Natural killer cell (primary cell): ENCODE measurements at regions not wholly inside any gene's neighbourhood (a gene's known extent, or its start where the extent isn't known, plus 50 kb on each side); places are given as distances from the start of the nearest gene placed in this dataset.

Experiments
- ATAC-seq, 3 donors: fragments of 150-1000 bp in 2 of 3; fragments of 200-7000 bp in 1 of 3; cut with Tn5 transposase; 1 replicate in 1 of 3; 2 replicates in 2 of 3; pipeline ENCODE4 v1.10.0; 2021; ENCODE audit warnings: mild to moderate bottlenecking in 2 of 3, moderate library complexity in 2 of 3
- DNase-seq, 2 donors: peaks; one replicate each; pipeline versions ENCODE4 v3.0.0 to v3.0.0-alpha.2; 2013 to 2021; ENCODE audit warnings: mixed read lengths in 1 of 2
- H3K27ac ChIP-seq: one replicate; pipeline ENCODE4 v1.5.1; 2013; ENCODE audit warnings: mild to moderate bottlenecking, low read length
- H3K27me3 ChIP-seq: one replicate; pipeline ENCODE4 v1.6.1; 2013; ENCODE audit warnings: low read length; ENCODE audit not compliant: control insufficient read depth, insufficient read depth
- H3K36me3 ChIP-seq: one replicate; pipeline ENCODE4 v1.6.1; 2013; ENCODE audit warnings: low read length; ENCODE audit not compliant: control insufficient read depth, insufficient read depth
- H3K4me1 ChIP-seq: one replicate; pipeline ENCODE4 v1.6.1; 2013; ENCODE audit warnings: low read length; ENCODE audit not compliant: control insufficient read depth, insufficient read depth
- H3K4me3 ChIP-seq: one replicate; pipeline ENCODE4 v1.5.1; 2013; ENCODE audit warnings: low read length
- H3K9me3 ChIP-seq: one replicate; pipeline ENCODE4 v1.6.1; 2013; ENCODE audit warnings: low read length; ENCODE audit not compliant: control insufficient read depth, insufficient read depth
- H3K27ac Mint-ChIP-seq, 2 donors: one replicate each; pipeline ENCODE4 v1.8.0; 2022; ENCODE audit warnings: mild to moderate bottlenecking in 2 of 2, mixed read lengths in 2 of 2, moderate library complexity in 1 of 2
- H3K27me3 Mint-ChIP-seq, 2 donors: one replicate each; pipeline ENCODE4 v1.8.0; 2022; ENCODE audit warnings: low read depth in 2 of 2, mixed read lengths in 2 of 2
- H3K36me3 Mint-ChIP-seq: one replicate; pipeline ENCODE4 v1.8.0; 2022; ENCODE audit warnings: mixed read lengths
- H3K4me1 Mint-ChIP-seq, 2 donors: one replicate each; pipeline ENCODE4 v1.8.0; 2022; ENCODE audit warnings: mixed read lengths in 2 of 2
- H3K4me3 Mint-ChIP-seq: one replicate; pipeline ENCODE4 v1.8.0; 2022; ENCODE audit warnings: mild to moderate bottlenecking, moderate library complexity, mixed read lengths
- H3K9me3 Mint-ChIP-seq, 2 donors: one replicate each; pipeline ENCODE4 v1.8.0; 2022; ENCODE audit warnings: mixed read lengths in 2 of 2
- WGBS: methylation state at CpG from one replicate; pipeline ENCODE4 v1.1.7; 2013; ENCODE audit warnings: missing lambda C conversion rate; ENCODE audit not compliant: insufficient coverage; 5-methylcytosine and 5-hydroxymethylcytosine counted together
- intact Hi-C: fragments of 100-400 bp; cut with micrococcal nuclease; formaldehyde crosslinking; loops from one replicate; pipeline ENCODE4 v1.14.2; 2022
- TF ChIP-seq, protein P1 (sequence below): fragments of 200-600 bp; IDR thresholded peaks from one replicate; pipeline ENCODE4 v1.8.0; 2022; ENCODE audit warnings: antibody characterized with exemption

DNA sequence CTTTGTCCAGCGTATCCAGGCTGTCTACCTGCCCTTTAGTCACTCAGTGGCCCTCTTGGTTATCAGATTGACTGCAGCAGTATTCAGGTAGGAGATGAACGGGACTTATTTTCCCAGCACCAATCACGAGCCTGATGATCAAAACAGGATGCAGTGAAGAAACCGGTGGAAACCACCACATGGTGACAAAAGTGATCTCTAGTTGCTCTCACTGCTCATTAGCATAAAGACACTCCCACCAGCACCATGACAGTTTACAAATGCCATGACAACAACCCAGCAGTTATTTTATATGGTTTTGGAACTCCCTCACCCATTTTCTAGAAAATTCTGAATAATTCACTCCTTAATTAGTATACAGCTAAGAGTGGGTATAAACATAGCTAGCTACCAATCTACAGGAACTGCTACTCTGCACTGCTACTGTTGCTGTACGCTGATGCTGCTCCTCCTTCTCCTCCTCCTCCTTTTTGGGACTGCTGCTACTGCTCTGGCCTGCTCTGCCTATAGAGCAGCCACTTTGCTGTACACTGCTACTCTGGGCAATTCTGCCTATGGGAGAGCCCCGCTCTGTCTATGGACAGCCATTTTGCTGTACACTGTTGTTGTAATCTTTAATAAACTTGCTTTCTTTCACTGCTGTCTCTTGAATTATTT lies 142.5 kb upstream of the SSTR1 start:
- H3K9me3 Mint-ChIP-seq: peaks cover 4 to 6% of the 10 kb centered on the region in 2 donors

DNA sequence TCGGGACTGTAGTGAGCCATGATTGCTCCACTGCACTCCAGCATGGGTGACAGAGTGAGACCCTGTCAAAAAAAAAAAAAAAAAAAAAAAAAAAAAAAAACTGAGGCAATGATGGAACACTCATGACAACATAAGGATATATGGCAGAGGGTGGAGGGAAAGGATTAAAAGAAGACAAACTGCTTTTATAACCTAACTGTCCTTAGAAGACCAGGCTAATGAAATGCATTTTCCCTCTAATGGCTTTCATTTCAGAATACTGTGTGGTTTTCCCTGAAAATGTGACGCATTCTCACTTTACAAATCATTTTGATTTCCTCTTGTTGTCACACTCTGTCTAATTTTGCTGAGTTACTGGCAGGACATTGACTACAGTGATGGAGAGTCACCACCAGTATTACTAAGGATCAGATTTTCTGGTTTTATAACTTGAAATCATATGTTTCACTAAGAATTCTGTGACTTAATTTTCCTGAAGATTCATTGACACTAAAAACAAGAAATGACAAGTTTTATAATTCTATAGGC lies 137.6 kb upstream of the SSTR1 start:
- Histone ChIP-seq H3K4me3 (no peak overlapping the region), H3K4me1 (peaks cover 18% of the 10 kb centered on the region), H3K9me3 (no peaks in the 10 kb centered on the region), H3K27me3 (no peaks in the 10 kb centered on the region), H3K27ac (peak overlapping the region; percentile 3), H3K36me3 (no peaks in the 10 kb centered on the region)
- TF ChIP-seq, protein P1, sequence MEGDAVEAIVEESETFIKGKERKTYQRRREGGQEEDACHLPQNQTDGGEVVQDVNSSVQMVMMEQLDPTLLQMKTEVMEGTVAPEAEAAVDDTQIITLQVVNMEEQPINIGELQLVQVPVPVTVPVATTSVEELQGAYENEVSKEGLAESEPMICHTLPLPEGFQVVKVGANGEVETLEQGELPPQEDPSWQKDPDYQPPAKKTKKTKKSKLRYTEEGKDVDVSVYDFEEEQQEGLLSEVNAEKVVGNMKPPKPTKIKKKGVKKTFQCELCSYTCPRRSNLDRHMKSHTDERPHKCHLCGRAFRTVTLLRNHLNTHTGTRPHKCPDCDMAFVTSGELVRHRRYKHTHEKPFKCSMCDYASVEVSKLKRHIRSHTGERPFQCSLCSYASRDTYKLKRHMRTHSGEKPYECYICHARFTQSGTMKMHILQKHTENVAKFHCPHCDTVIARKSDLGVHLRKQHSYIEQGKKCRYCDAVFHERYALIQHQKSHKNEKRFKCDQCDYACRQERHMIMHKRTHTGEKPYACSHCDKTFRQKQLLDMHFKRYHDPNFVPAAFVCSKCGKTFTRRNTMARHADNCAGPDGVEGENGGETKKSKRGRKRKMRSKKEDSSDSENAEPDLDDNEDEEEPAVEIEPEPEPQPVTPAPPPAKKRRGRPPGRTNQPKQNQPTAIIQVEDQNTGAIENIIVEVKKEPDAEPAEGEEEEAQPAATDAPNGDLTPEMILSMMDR: no peak
- Mint-ChIP-seq H3K27me3 (no peaks in the 10 kb centered on the region), H3K36me3 (peaks cover 4% of the 10 kb centered on the region), H3K9me3 (no peaks in the 10 kb centered on the region), H3K4me1 (peaks cover 47 to 70% of the 10 kb centered on the region in 2 donors), H3K4me3 (no peak overlapping the region), H3K27ac (peak overlapping the region; percentile 68 to 69)
- intact Hi-C loops: loop anchor here (5.0 to 10.0 kb wide), 3 partner anchors 83 to 1195 kb away; partner anchors contain the start of genes PNN and TRAPPC6B
- ATAC-seq: peak in 2 of 3 donors; percentile 12
- WGBS: 54% methylated on average over 2 of the region's 2 CpGs
- DNase-seq: peak in 1 of 2 donors; percentile 18

More for the DNA sequence above, 142.5 kb upstream of the SSTR1 start:
- intact Hi-C loops: loop anchor here (1.0 kb wide), 3 partner anchors 9 to 42 kb away; no protein-coding TSS in a partner anchor
- Mint-ChIP-seq H3K36me3 (peaks cover 10% of the 10 kb centered on the region), H3K27ac (peak overlapping the region; percentile 93 to 97), H3K4me1 (peaks cover 16 to 33% of the 10 kb centered on the region in 2 donors), H3K27me3 (no peaks in the 10 kb centered on the region), H3K4me3 (peak overlapping the region; percentile 80)
- Histone ChIP-seq H3K27ac (peak overlapping the region; percentile 92), H3K4me3 (no peak overlapping the region), H3K36me3 (no peaks in the 10 kb centered on the region), H3K4me1 (peaks cover 7% of the 10 kb centered on the region), H3K27me3 (no peaks in the 10 kb centered on the region), H3K9me3 (peaks cover 3% of the 10 kb centered on the region)
- DNase-seq (peak; percentile 57 to 91), ATAC-seq (peak; percentile 92 to 98 (median 94))
- 34% methylated on average over 6 of the region's 6 CpGs for WGBS
- TF ChIP-seq, protein P1: no peak

DNA sequence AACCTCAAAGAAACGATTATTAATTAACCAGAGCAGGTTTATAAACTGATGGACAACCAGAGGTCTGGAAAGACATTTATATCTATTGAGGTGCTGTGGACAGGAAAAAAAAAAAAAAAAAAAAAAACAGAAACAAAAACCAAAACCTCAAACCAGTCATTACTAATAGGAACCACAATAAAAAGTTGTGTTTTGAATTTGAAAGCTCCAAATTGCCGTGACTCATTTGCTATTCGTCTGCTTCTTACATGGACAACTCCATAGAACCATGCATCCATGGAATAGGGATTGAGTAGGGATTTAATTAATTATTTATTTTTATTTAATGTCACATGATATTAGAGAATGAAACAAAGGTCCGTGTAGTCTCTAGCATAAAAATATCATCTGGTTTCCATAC lies 134.1 kb upstream of the SSTR1 start:
- DNase-seq: peak in 1 of 2 donors; percentile 61
- peaks cover 6% of the 10 kb centered on the region for H3K36me3 Mint-ChIP-seq
- peak; percentile 4 to 30 (median 11) for ATAC-seq
- H3K4me1 Mint-ChIP-seq: peaks cover 58 to 79% of the 10 kb centered on the region in 2 donors
- peak overlapping the region; percentile 80 for H3K4me3 Mint-ChIP-seq
- TF ChIP-seq, protein P1: no peak
- H3K4me1 ChIP-seq: peaks cover 23% of the 10 kb centered on the region
- H3K36me3 ChIP-seq: no peaks in the 10 kb centered on the region
- intact Hi-C loops: loop anchor here (1.0 to 10.0 kb wide), 4 partner anchors 8 to 1191 kb away; partner anchors contain the start of genes PNN and TRAPPC6B
- H3K4me3 ChIP-seq: no peak overlapping the region
- WGBS: 33% methylated on average over 1 of the region's 4 CpGs
- H3K9me3 ChIP-seq: no peaks in the 10 kb centered on the region
- H3K27me3 Mint-ChIP-seq: no peaks in the 10 kb centered on the region
- H3K27me3 ChIP-seq: no peaks in the 10 kb centered on the region
- peak overlapping the region; percentile 95 to 97 for H3K27ac Mint-ChIP-seq
- peak overlapping the region; percentile 81 for H3K27ac ChIP-seq
- H3K9me3 Mint-ChIP-seq: no peaks in the 10 kb centered on the region
